ENCODE measurements at regions not wholly inside any gene's neighbourhood (a gene's known extent, or its start where the extent isn't known, plus 50 kb on each side); places are given as distances from the start of the nearest gene placed in this dataset.

DNA sequence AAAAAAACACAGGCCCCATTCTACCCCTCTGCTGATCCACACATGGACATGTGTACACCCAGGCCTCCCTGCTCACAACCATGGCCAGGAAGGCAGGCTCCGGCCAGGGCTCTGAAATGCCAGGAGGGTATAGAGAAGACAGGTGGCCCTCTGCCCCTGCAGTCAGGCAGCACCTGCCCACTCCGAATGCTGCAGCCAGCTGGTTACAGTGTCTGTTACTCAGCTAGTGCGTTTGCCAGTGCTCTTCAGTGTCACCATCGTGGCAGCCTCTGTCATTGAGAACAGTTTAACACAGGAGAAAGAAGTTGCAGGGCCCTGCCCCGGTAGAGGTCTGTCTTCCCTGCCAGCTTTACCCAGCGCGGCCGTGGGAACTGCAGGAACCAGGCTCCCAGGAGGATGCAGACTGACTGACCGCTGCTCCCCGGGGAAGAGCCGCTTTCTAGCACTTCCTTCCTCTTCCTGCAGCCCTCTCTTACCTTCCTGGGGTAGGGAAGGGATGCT, 128.8 kb upstream of the FAM20C start:
- no peak for TF ChIP-seq ZNF565 (CRISPR knock-in tag; conservative IDR thresholded peaks at IDR 0.05; ENCODE audit: low read depth)
- no peak for ATAC-seq

DNA sequence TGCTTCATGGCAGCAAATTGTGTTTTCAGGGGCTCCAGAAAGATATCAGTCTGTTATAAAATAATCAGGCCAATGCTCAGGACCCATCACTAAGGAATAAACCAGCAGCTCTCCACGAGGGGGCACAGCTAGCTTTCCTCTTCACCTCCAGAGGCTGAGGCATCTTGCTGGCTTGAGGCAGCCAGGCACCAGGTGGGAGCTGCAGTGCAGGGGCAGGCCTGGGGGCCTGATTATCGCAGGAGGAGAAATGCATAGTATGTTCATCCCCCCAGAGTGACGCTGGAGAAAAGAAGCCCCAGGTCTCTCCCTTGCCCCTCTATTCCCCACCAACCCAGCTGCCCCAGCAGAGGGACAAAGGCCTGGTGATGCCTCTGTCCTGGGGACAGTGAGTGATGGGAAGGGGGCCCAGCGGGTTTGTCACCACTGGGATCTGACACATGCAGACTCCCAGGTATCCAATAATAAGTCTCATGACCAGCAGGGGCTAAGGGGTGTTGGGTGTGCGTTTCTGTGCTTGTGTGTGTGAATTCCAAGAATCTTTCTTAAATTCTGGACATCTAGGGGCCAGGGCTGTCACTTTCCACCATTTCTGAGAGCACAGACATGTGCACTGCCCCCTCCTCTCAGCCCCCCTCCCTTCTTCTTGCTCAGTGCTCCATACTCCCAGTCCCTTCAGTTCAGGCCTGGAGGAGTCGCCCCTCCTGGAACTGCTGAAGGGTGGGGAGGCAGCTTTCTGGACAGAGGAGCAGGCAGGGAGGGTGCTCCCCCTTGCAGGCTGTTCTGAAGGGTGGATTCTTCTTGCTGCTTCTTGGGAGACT, 128.1 kb upstream of the FAM20C start:
- TF ChIP-seq BACH2 (CRISPR knock-in tag; IDR thresholded peaks at IDR 0.05; ENCODE audit: borderline replicate concordance) (no peak), ZNF565 (CRISPR knock-in tag; conservative IDR thresholded peaks at IDR 0.05; ENCODE audit: low read depth) (no peak), SNAI2 (CRISPR knock-in tag; IDR thresholded peaks at IDR 0.05) (no peak), PPARA (CRISPR knock-in tag; IDR thresholded peaks at IDR 0.05; ENCODE audit: borderline replicate concordance) (no peak), ZFP30 (CRISPR knock-in tag; IDR thresholded peaks at IDR 0.05) (no peak), RARB (CRISPR knock-in tag; IDR thresholded peaks at IDR 0.05) (no peak), ZNF8 (CRISPR knock-in tag; IDR thresholded peaks at IDR 0.05) (no peak)
- TF ChIP-seq, protein P1, sequence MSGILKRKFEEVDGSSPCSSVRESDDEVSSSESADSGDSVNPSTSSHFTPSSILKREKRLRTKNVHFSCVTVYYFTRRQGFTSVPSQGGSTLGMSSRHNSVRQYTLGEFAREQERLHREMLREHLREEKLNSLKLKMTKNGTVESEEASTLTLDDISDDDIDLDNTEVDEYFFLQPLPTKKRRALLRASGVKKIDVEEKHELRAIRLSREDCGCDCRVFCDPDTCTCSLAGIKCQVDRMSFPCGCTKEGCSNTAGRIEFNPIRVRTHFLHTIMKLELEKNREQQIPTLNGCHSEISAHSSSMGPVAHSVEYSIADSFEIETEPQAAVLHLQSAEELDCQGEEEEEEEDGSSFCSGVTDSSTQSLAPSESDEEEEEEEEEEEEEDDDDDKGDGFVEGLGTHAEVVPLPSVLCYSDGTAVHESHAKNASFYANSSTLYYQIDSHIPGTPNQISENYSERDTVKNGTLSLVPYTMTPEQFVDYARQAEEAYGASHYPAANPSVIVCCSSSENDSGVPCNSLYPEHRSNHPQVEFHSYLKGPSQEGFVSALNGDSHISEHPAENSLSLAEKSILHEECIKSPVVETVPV (CRISPR knock-in tag; IDR thresholded peaks at IDR 0.05) = no peak
- ATAC-seq = peak; percentile 89

DNA sequence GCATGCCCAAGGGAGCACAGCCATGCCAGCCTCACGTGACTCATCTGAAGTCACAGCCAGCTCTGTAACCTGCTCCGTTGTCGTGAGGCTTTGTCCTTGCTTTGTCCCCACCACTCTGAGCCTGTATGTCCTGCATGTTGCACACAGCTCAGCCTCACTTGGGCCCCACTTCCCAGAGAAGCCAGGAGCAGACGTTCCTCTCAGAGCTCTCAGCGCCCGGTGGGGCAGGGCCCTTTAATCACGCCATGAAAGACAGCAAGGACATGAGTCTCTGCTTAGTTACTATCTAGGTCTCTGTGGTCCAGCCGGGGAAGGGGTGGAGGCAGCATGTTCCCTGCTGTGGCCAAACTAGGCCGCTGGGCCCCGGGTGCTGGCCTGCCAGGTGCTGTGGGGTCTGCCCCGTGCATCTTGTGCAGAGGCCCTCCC, 127.4 kb upstream of the FAM20C start:
- TF ChIP-seq, protein P1 (CRISPR knock-in tag; IDR thresholded peaks at IDR 0.05) = no peak
- TF ChIP-seq ZFP30 (CRISPR knock-in tag; IDR thresholded peaks at IDR 0.05) = no peak
- no peak for TF ChIP-seq ZC3H10 (CRISPR knock-in tag; IDR thresholded peaks at IDR 0.05)
- TF ChIP-seq, protein P2, sequence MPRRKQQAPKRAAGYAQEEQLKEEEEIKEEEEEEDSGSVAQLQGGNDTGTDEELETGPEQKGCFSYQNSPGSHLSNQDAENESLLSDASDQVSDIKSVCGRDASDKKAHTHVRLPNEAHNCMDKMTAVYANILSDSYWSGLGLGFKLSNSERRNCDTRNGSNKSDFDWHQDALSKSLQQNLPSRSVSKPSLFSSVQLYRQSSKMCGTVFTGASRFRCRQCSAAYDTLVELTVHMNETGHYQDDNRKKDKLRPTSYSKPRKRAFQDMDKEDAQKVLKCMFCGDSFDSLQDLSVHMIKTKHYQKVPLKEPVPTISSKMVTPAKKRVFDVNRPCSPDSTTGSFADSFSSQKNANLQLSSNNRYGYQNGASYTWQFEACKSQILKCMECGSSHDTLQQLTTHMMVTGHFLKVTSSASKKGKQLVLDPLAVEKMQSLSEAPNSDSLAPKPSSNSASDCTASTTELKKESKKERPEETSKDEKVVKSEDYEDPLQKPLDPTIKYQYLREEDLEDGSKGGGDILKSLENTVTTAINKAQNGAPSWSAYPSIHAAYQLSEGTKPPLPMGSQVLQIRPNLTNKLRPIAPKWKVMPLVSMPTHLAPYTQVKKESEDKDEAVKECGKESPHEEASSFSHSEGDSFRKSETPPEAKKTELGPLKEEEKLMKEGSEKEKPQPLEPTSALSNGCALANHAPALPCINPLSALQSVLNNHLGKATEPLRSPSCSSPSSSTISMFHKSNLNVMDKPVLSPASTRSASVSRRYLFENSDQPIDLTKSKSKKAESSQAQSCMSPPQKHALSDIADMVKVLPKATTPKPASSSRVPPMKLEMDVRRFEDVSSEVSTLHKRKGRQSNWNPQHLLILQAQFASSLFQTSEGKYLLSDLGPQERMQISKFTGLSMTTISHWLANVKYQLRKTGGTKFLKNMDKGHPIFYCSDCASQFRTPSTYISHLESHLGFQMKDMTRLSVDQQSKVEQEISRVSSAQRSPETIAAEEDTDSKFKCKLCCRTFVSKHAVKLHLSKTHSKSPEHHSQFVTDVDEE (CRISPR knock-in tag; IDR thresholded peaks at IDR 0.05) = no peak
- TF ChIP-seq ZNF565 (CRISPR knock-in tag; conservative IDR thresholded peaks at IDR 0.05; ENCODE audit: low read depth) = no peak
- TF ChIP-seq ZNF70 (CRISPR knock-in tag; IDR thresholded peaks at IDR 0.05) = no peak
- TF ChIP-seq ARNTL (CRISPR knock-in tag; IDR thresholded peaks at IDR 0.05; ENCODE audit: borderline replicate concordance, low read depth) = no peak
- TF ChIP-seq ZNF8 (CRISPR knock-in tag; IDR thresholded peaks at IDR 0.05) = no peak
- TF ChIP-seq GLIS3 (CRISPR knock-in tag; IDR thresholded peaks at IDR 0.05) = no peak
- TF ChIP-seq CSDC2 (CRISPR knock-in tag; IDR thresholded peaks at IDR 0.05) = no peak
- no peak for TF ChIP-seq PPARA (CRISPR knock-in tag; IDR thresholded peaks at IDR 0.05; ENCODE audit: borderline replicate concordance)
- TF ChIP-seq, protein P3, sequence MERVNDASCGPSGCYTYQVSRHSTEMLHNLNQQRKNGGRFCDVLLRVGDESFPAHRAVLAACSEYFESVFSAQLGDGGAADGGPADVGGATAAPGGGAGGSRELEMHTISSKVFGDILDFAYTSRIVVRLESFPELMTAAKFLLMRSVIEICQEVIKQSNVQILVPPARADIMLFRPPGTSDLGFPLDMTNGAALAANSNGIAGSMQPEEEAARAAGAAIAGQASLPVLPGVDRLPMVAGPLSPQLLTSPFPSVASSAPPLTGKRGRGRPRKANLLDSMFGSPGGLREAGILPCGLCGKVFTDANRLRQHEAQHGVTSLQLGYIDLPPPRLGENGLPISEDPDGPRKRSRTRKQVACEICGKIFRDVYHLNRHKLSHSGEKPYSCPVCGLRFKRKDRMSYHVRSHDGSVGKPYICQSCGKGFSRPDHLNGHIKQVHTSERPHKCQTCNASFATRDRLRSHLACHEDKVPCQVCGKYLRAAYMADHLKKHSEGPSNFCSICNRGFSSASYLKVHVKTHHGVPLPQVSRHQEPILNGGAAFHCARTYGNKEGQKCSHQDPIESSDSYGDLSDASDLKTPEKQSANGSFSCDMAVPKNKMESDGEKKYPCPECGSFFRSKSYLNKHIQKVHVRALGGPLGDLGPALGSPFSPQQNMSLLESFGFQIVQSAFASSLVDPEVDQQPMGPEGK (CRISPR knock-in tag; IDR thresholded peaks at IDR 0.05; ENCODE audit: borderline replicate concordance) = no peak
- TF ChIP-seq ISL1 (CRISPR knock-in tag; IDR thresholded peaks at IDR 0.05) = no peak
- TF ChIP-seq ESRRG (CRISPR knock-in tag; IDR thresholded peaks at IDR 0.05) = no peak
- TF ChIP-seq TCF4 (CRISPR knock-in tag; IDR thresholded peaks at IDR 0.05; ENCODE audit: borderline replicate concordance) = no peak
- no peak for TF ChIP-seq ZFP3 (CRISPR knock-in tag; IDR thresholded peaks at IDR 0.05)
- TF ChIP-seq, protein P4, sequence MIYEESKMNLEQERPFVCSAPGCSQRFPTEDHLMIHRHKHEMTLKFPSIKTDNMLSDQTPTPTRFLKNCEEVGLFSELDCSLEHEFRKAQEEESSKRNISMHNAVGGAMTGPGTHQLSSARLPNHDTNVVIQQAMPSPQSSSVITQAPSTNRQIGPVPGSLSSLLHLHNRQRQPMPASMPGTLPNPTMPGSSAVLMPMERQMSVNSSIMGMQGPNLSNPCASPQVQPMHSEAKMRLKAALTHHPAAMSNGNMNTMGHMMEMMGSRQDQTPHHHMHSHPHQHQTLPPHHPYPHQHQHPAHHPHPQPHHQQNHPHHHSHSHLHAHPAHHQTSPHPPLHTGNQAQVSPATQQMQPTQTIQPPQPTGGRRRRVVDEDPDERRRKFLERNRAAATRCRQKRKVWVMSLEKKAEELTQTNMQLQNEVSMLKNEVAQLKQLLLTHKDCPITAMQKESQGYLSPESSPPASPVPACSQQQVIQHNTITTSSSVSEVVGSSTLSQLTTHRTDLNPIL (CRISPR knock-in tag; IDR thresholded peaks at IDR 0.05; ENCODE audit: low read depth) = no peak
- TF ChIP-seq SNAI2 (CRISPR knock-in tag; IDR thresholded peaks at IDR 0.05) = no peak
- TF ChIP-seq, protein P5, sequence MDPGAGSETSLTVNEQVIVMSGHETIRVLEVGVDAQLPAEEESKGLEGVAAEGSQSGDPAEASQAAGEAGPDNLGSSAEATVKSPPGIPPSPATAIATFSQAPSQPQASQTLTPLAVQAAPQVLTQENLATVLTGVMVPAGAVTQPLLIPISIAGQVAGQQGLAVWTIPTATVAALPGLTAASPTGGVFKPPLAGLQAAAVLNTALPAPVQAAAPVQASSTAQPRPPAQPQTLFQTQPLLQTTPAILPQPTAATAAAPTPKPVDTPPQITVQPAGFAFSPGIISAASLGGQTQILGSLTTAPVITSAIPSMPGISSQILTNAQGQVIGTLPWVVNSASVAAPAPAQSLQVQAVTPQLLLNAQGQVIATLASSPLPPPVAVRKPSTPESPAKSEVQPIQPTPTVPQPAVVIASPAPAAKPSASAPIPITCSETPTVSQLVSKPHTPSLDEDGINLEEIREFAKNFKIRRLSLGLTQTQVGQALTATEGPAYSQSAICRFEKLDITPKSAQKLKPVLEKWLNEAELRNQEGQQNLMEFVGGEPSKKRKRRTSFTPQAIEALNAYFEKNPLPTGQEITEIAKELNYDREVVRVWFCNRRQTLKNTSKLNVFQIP (CRISPR knock-in tag; IDR thresholded peaks at IDR 0.05; ENCODE audit: borderline replicate concordance, low read depth) = no peak
- no peak for ATAC-seq
